AG04449 (cell line): ENCODE measurements at regions not wholly inside any gene's neighbourhood (a gene's known extent, or its start where the extent isn't known, plus 50 kb on each side); places are given as distances from the start of the nearest gene placed in this dataset.

ENCODE experiments used
- CTCF ChIA-PET: fragments of 350-600 bp; formaldehyde crosslinking; extraction: SDS; loops from one replicate; lab custom pipeline; 2021; ENCODE audit warnings: antibody characterized with exemption; lab: Yijun Ruan, JAX
- POLR2A ChIA-PET: fragments of 400-600, 350-600 bp; formaldehyde crosslinking; extraction: SDS; loops from one replicate; lab custom pipeline; 2020; ENCODE audit warnings: antibody characterized with exemption, inconsistent platforms; lab: Yijun Ruan, JAX
- DNase-seq: peaks from one replicate; pipeline ENCODE4 v3.0.0-alpha.2; 2010; ENCODE audit warnings: low read depth, low spot score
- H3K4me3 ChIP-seq: 2 replicates; pipeline ENCODE4 v1.5.1; 2011; ENCODE audit warnings: low read depth, mild to moderate bottlenecking, control low read depth, low read length
- TF ChIP-seq, protein P1 (sequence below): IDR thresholded peaks from one replicate; pipeline ENCODE4 v1.5.1; 2011; ENCODE audit warnings: mild to moderate bottlenecking, moderate library complexity, low read length, control low read depth, inconsistent platforms; ENCODE audit not compliant: insufficient read depth; ENCODE audit errors: missing control alignments

DNA sequence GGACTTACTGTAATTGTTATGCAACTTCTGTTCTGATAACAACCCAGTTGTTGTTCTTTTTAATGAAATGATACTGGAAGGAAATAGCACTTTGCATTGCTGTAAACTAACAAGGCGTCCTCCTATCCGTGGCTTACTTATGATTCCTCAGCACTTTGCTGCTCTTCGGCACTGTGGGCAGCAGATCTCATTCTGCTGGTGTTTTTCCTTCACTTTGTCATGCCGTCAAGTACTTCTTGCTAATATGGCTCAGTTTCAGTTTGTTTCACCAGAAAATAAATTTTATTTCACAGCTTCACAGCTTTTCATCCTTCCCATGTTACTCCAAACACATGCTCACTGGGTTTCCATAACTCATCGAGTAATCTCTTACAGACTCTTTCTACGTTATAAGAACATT, 289.3 kb downstream of the MEIS1 start:
- ChIA-PET CTCF (no interaction called here), POLR2A (no interaction called here)
- no peak overlapping the region for H3K4me3 ChIP-seq
- no peak for DNase-seq
- TF ChIP-seq, protein P1, sequence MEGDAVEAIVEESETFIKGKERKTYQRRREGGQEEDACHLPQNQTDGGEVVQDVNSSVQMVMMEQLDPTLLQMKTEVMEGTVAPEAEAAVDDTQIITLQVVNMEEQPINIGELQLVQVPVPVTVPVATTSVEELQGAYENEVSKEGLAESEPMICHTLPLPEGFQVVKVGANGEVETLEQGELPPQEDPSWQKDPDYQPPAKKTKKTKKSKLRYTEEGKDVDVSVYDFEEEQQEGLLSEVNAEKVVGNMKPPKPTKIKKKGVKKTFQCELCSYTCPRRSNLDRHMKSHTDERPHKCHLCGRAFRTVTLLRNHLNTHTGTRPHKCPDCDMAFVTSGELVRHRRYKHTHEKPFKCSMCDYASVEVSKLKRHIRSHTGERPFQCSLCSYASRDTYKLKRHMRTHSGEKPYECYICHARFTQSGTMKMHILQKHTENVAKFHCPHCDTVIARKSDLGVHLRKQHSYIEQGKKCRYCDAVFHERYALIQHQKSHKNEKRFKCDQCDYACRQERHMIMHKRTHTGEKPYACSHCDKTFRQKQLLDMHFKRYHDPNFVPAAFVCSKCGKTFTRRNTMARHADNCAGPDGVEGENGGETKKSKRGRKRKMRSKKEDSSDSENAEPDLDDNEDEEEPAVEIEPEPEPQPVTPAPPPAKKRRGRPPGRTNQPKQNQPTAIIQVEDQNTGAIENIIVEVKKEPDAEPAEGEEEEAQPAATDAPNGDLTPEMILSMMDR: no peak

GRCh38 chr2:66729416-66730330, 294.7 kb downstream of the MEIS1 start:
- ChIA-PET POLR2A (no interaction called here), CTCF (no interaction called here)
- DNase-seq: peak; percentile 16
- TF ChIP-seq, protein P1: no peak
- H3K4me3 ChIP-seq: no peak overlapping the region

- ChIA-PET CTCF (no interaction called here), POLR2A (no interaction called here)
- no peak overlapping the region for H3K4me3 ChIP-seq
- TF ChIP-seq, protein P1: no peak
- no peak for DNase-seq
Measured at GRCh38 chr2:66730441-66730840, 295.5 kb downstream of the MEIS1 start.

- POLR2A ChIA-PET: no interaction called here
- CTCF ChIA-PET: no interaction called here
- DNase-seq: no peak
- TF ChIP-seq, protein P1: no peak
- H3K4me3 ChIP-seq: no peak overlapping the region
Measured at GRCh38 chr2:66733364-66733999, 298.6 kb downstream of the MEIS1 start.

DNA sequence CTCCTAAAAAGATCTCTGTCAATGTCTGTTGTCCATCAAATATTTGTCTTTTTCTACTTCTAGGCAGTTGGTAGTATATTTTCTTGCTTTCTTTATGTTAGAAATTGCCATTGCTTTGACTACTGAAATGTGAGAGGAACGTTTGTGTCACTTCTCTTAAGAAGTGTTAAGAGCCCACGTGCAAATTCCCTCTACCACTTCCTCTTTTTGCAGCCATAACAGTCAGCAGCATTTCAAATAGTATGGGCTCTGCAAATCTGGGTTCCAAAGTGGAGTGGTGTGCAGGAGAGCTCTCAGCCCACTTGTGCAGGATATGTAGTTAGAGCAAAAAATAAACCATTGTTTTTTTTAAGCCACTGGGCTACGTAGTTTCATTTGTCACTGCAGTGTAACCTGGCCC, 314.0 kb downstream of the MEIS1 start:
- no peak for DNase-seq
- H3K4me3 ChIP-seq: no peak overlapping the region
- CTCF ChIA-PET: no interaction called here
- TF ChIP-seq, protein P1: no peak
- POLR2A ChIA-PET: no interaction called here

GRCh38 chr2:66749566-66749965, 314.6 kb downstream of the MEIS1 start:
- no peak overlapping the region for H3K4me3 ChIP-seq
- ChIA-PET CTCF (no interaction called here), POLR2A (no interaction called here)
- DNase-seq: no peak
- TF ChIP-seq, protein P1: no peak
